ENCODE measurements at regions not wholly inside any gene's neighbourhood (a gene's known extent, or its start where the extent isn't known, plus 50 kb on each side); places are given as distances from the start of the nearest gene placed in this dataset.

GRCh38 chr3:30282154-30282696 is 324.2 kb upstream of the TGFBR2 start:
- no peak for TF ChIP-seq CTCF (IDR thresholded peaks at IDR 0.05)
- no peaks in the 10 kb centered on the region for H4K20me1 ChIP-seq (ENCODE audit: insufficient read depth, low read length)
- intact Hi-C loops (cut with micrococcal nuclease) = no loop called here
- no peak overlapping the region for H3K27ac ChIP-seq (ENCODE audit: low read depth in 1 of 2, low read length in 2 of 2)
- H3K9ac ChIP-seq (ENCODE audit: insufficient read depth, low read length, poor library complexity, severe bottlenecking) = no peak overlapping the region
- H3K79me2 ChIP-seq (ENCODE audit: insufficient read depth, low read length) = no peaks in the 10 kb centered on the region
- no peak overlapping the region for H2AFZ ChIP-seq (ENCODE audit: insufficient read depth, low read depth, low read length, poor library complexity, severe bottlenecking)
- peaks cover 0 to 5% of the 10 kb centered on the region in 2 donors for H3K4me1 ChIP-seq (ENCODE audit: control insufficient read depth in 1 of 2, insufficient read depth in 2 of 2, low read length in 2 of 2)
- Mint-ChIP-seq H3K9me3 (peaks cover 0 to 8% (median 3%) of the 10 kb centered on the region in 7 donors), H3K36me3 (no peaks in the 10 kb centered on the region), H3K27me3 (ENCODE audit: low read depth in 3 of 3) (no peaks in the 10 kb centered on the region), H3K4me1 (no peaks in the 10 kb centered on the region), H3K4me3 (no peak overlapping the region), H3K27ac (no peak overlapping the region)
- no peaks in the 10 kb centered on the region for H3K36me3 ChIP-seq (replicated peaks in 1 of 2; ENCODE audit: control insufficient read depth in 1 of 2, insufficient read depth in 2 of 2, low read length in 2 of 2)
- no CpG with 5 or more reads among the region's 3 CpGs for WGBS (ENCODE audit: insufficient coverage)
- DNase-seq = no peak
- H3K4me3 ChIP-seq (replicated peaks in 1 of 3; ENCODE audit: low read depth in 2 of 3, low read length in 3 of 3) = no peak overlapping the region
- H3K27me3 ChIP-seq (ENCODE audit: control insufficient read depth in 2 of 2, insufficient read depth in 2 of 2, low read length in 2 of 2) = no peaks in the 10 kb centered on the region
- H3K9me3 ChIP-seq (replicated peaks in 1 of 2; ENCODE audit: control insufficient read depth in 1 of 2, insufficient read depth in 1 of 2, low read length in 2 of 2) = no peaks in the 10 kb centered on the region
- no peak overlapping the region for H3K4me2 ChIP-seq (replicated peaks; ENCODE audit: extremely low read depth, low read length, poor library complexity, severe bottlenecking)

- no peak overlapping the region for H3K9ac ChIP-seq (ENCODE audit: insufficient read depth, low read length, poor library complexity, severe bottlenecking)
- H3K27ac ChIP-seq (ENCODE audit: low read depth in 1 of 2, low read length in 2 of 2) = no peak overlapping the region
- H3K27ac Mint-ChIP-seq = no peak overlapping the region
- no peaks in the 10 kb centered on the region for H4K20me1 ChIP-seq (ENCODE audit: insufficient read depth, low read length)
- no peak overlapping the region for H3K4me2 ChIP-seq (replicated peaks; ENCODE audit: extremely low read depth, low read length, poor library complexity, severe bottlenecking)
- H3K9me3 Mint-ChIP-seq = peaks cover 0 to 2% (median 0%) of the 10 kb centered on the region in 7 donors
- no peaks in the 10 kb centered on the region for H3K36me3 ChIP-seq (replicated peaks in 1 of 2; ENCODE audit: control insufficient read depth in 1 of 2, insufficient read depth in 2 of 2, low read length in 2 of 2)
- H3K27me3 Mint-ChIP-seq (ENCODE audit: low read depth in 3 of 3) = no peaks in the 10 kb centered on the region
- H3K4me1 ChIP-seq (ENCODE audit: control insufficient read depth in 1 of 2, insufficient read depth in 2 of 2, low read length in 2 of 2) = peaks cover 21 to 26% of the 10 kb centered on the region in 2 donors
- no peaks in the 10 kb centered on the region for H3K9me3 ChIP-seq (replicated peaks in 1 of 2; ENCODE audit: control insufficient read depth in 1 of 2, insufficient read depth in 1 of 2, low read length in 2 of 2)
- H3K36me3 Mint-ChIP-seq = no peaks in the 10 kb centered on the region
- H3K4me1 Mint-ChIP-seq = peaks cover 20% of the 10 kb centered on the region
- no peaks in the 10 kb centered on the region for H3K79me2 ChIP-seq (ENCODE audit: insufficient read depth, low read length)
- intact Hi-C loops (cut with micrococcal nuclease) = no loop called here
- no peak overlapping the region for H3K4me3 Mint-ChIP-seq
- 100% methylated on average over 1 of the region's 5 CpGs for WGBS (ENCODE audit: insufficient coverage)
- no peaks in the 10 kb centered on the region for H3K27me3 ChIP-seq (ENCODE audit: control insufficient read depth in 2 of 2, insufficient read depth in 2 of 2, low read length in 2 of 2)
- DNase-seq = no peak
- TF ChIP-seq CTCF (IDR thresholded peaks at IDR 0.05) = no peak
- no peak overlapping the region for H2AFZ ChIP-seq (ENCODE audit: insufficient read depth, low read depth, low read length, poor library complexity, severe bottlenecking)
- H3K4me3 ChIP-seq (replicated peaks in 1 of 3; ENCODE audit: low read depth in 2 of 3, low read length in 3 of 3) = no peak overlapping the region
Measured at GRCh38 chr3:30285188-30286006, 321.0 kb upstream of the TGFBR2 start.

Data from CD14-positive monocyte (primary cell).